HEK293 (cell line): ENCODE measurements at regions not wholly inside any gene's neighbourhood (a gene's known extent, or its start where the extent isn't known, plus 50 kb on each side); places are given as distances from the start of the nearest gene placed in this dataset.

Experiments used
- CTCF ChIA-PET: fragments of 350-600 bp; formaldehyde crosslinking; extraction: SDS; loops from one replicate; lab custom pipeline; 2021; ENCODE audit warnings: antibody characterized with exemption; lab: Yijun Ruan, JAX
- POLR2A ChIA-PET: fragments of 300-600 bp; formaldehyde crosslinking; extraction: SDS; loops from one replicate; lab custom pipeline; 2020; ENCODE audit warnings: antibody characterized with exemption, inconsistent platforms; lab: Yijun Ruan, JAX
- H3K27ac ChIP-seq: fragments of 200-500 bp; sonication (Bioruptor generic); 2 replicates; pipeline ENCODE4 v1.5.1; 2014; ENCODE audit warnings: low read depth, low read length, control low read depth, inconsistent platforms; ENCODE audit errors: extremely low read depth
- H3K36me3 ChIP-seq, 2 experiments: fragments of 200-500 bp in 1 of 2; sonication (Bioruptor generic) in 1 of 2; 1 replicate in 1 of 2; 2 replicates in 1 of 2; pipeline ENCODE4 v1.5.1; 2014 to 2017; ENCODE audit warnings: inconsistent platforms in 2 of 2, low read length in 2 of 2; ENCODE audit not compliant: control insufficient read depth in 2 of 2, insufficient read depth in 1 of 2
- H3K4me1 ChIP-seq: fragments of 200-500 bp; sonication (Bioruptor generic); 2 replicates; pipeline ENCODE4 v1.5.1; 2014; ENCODE audit warnings: mild to moderate bottlenecking, low read length, inconsistent platforms; ENCODE audit not compliant: control insufficient read depth, insufficient read depth
- H3K4me3 ChIP-seq: 2 replicates; pipeline ENCODE4 v1.5.1; 2011; ENCODE audit warnings: low read depth, mild to moderate bottlenecking, control low read depth, low read length, moderate library complexity
- H3K9me3 ChIP-seq: fragments of 200-500 bp; sonication (Bioruptor generic); 2 replicates; pipeline ENCODE4 v1.5.1; 2014; ENCODE audit warnings: low read depth, low read length, inconsistent platforms; ENCODE audit not compliant: control insufficient read depth, insufficient read depth
- BCL11A ChIP-seq: fragments of 450-650 bp; formaldehyde crosslinking; IDR thresholded peaks from 2 replicates; pipeline ENCODE4 v1.5.1; 2016; ENCODE audit warnings: low read depth, missing biosample characterization, missing genetic modification characterization
- GFI1B ChIP-seq: fragments of 450-650 bp; formaldehyde crosslinking; IDR thresholded peaks from 2 replicates; pipeline ENCODE4 v1.5.1; 2016; ENCODE audit warnings: missing biosample characterization, missing genetic modification characterization
- KLF10 ChIP-seq: fragments of 450-650 bp; IDR thresholded peaks from 2 replicates; pipeline ENCODE4 v1.5.1; 2018; ENCODE audit warnings: missing biosample characterization, mild to moderate bottlenecking, missing genetic modification characterization
- KLF16 ChIP-seq: fragments of 450-650 bp; formaldehyde crosslinking; IDR thresholded peaks from 2 replicates; pipeline ENCODE4 v1.5.1; 2017; ENCODE audit warnings: missing biosample characterization, missing genetic modification characterization
- TRIM28 ChIP-seq: IDR thresholded peaks from 2 replicates; pipeline ENCODE4 v1.6.1; 2011; ENCODE audit warnings: low read length, control low read depth, borderline replicate concordance
- ZFP41 ChIP-seq: fragments of 450-650 bp; formaldehyde crosslinking; IDR thresholded peaks from 2 replicates; pipeline ENCODE4 v1.5.1; 2016; ENCODE audit warnings: missing biosample characterization, missing genetic modification characterization, borderline replicate concordance
- ZNF114 ChIP-seq: fragments of 450-650 bp; formaldehyde crosslinking; IDR thresholded peaks from 2 replicates; pipeline ENCODE4 v1.5.0; 2017; ENCODE audit warnings: missing biosample characterization, missing genetic modification characterization
- ZNF121 ChIP-seq: fragments of 450-650 bp; formaldehyde crosslinking; IDR thresholded peaks from 2 replicates; pipeline ENCODE4 v1.5.1; 2016; ENCODE audit warnings: missing biosample characterization, missing genetic modification characterization
- ZNF146 ChIP-seq: fragments of 450-650 bp; formaldehyde crosslinking; IDR thresholded peaks from 2 replicates; pipeline ENCODE4 v1.5.1; 2016; ENCODE audit warnings: missing biosample characterization, missing genetic modification characterization
- ZNF16 ChIP-seq: fragments of 450-650 bp; formaldehyde crosslinking; IDR thresholded peaks from 2 replicates; pipeline ENCODE4 v1.5.1; 2016; ENCODE audit warnings: low read depth, missing biosample characterization, missing genetic modification characterization
- ZNF184 ChIP-seq: fragments of 450-650 bp; IDR thresholded peaks from 2 replicates; pipeline ENCODE4 v1.5.1; 2018; ENCODE audit warnings: missing biosample characterization, mild to moderate bottlenecking, missing genetic modification characterization
- ZNF223 ChIP-seq: fragments of 450-650 bp; formaldehyde crosslinking; IDR thresholded peaks from 2 replicates; pipeline ENCODE4 v1.5.1; 2016; ENCODE audit warnings: missing biosample characterization, missing genetic modification characterization
- ZNF416 ChIP-seq: fragments of 450-650 bp; formaldehyde crosslinking; IDR thresholded peaks from 2 replicates; pipeline ENCODE4 v1.5.1; 2016; ENCODE audit warnings: missing biosample characterization, missing genetic modification characterization
- ZNF501 ChIP-seq: fragments of 450-650 bp; formaldehyde crosslinking; IDR thresholded peaks from 2 replicates; pipeline ENCODE4 v1.5.1; 2016; ENCODE audit warnings: missing biosample characterization, missing genetic modification characterization
- ZNF514 ChIP-seq: fragments of 450-650 bp; formaldehyde crosslinking; IDR thresholded peaks from 2 replicates; pipeline ENCODE4 v1.5.1; 2016; ENCODE audit warnings: missing biosample characterization, missing genetic modification characterization
- ZNF629 ChIP-seq: fragments of 450-650 bp; formaldehyde crosslinking; IDR thresholded peaks from 2 replicates; pipeline ENCODE4 v1.5.1; 2017; ENCODE audit warnings: missing biosample characterization, missing genetic modification characterization
- ZNF660 ChIP-seq: fragments of 450-650 bp; IDR thresholded peaks from 2 replicates; pipeline ENCODE4 v1.5.1; 2018; ENCODE audit warnings: missing biosample characterization, mild to moderate bottlenecking, missing genetic modification characterization
- ZNF76 ChIP-seq: fragments of 450-650 bp; formaldehyde crosslinking; IDR thresholded peaks from 2 replicates; pipeline ENCODE4; 2016; ENCODE audit warnings: low read depth, missing biosample characterization, missing genetic modification characterization, borderline replicate concordance
- ZSCAN16 ChIP-seq: fragments of 450-650 bp; formaldehyde crosslinking; IDR thresholded peaks from 2 replicates; pipeline ENCODE4 v1.5.1; 2016; ENCODE audit warnings: missing biosample characterization, missing genetic modification characterization
- ZXDB ChIP-seq: fragments of 450-650 bp; formaldehyde crosslinking; IDR thresholded peaks from 2 replicates; pipeline ENCODE4 v1.5.1; 2016; ENCODE audit warnings: missing biosample characterization, missing genetic modification characterization
- TF ChIP-seq, protein P1 (sequence below): fragments of 450-650 bp; formaldehyde crosslinking; IDR thresholded peaks from 2 replicates; pipeline ENCODE4 v1.5.1; 2017; ENCODE audit warnings: missing biosample characterization, mild to moderate bottlenecking, missing genetic modification characterization, moderate library complexity
- TF ChIP-seq, protein P2 (sequence below): fragments of 450-650 bp; formaldehyde crosslinking; IDR thresholded peaks from 2 replicates; pipeline ENCODE4 v1.5.1; 2016; ENCODE audit warnings: missing biosample characterization, missing genetic modification characterization, low read depth
- TF ChIP-seq, protein P3 (sequence below): fragments of 450-650 bp; formaldehyde crosslinking; IDR thresholded peaks from 2 replicates; pipeline ENCODE4 v1.5.1; 2017; ENCODE audit warnings: missing biosample characterization, missing genetic modification characterization
- TF ChIP-seq, protein P4 (sequence below): fragments of 450-650 bp; formaldehyde crosslinking; IDR thresholded peaks from 2 replicates; pipeline ENCODE4 v1.5.1; 2016; ENCODE audit warnings: missing biosample characterization, missing genetic modification characterization, borderline replicate concordance
- TF ChIP-seq, protein P5 (sequence below): fragments of 450-650 bp; formaldehyde crosslinking; IDR thresholded peaks from 2 replicates; pipeline ENCODE4 v1.5.1; 2016; ENCODE audit warnings: missing biosample characterization, missing genetic modification characterization

DNA sequence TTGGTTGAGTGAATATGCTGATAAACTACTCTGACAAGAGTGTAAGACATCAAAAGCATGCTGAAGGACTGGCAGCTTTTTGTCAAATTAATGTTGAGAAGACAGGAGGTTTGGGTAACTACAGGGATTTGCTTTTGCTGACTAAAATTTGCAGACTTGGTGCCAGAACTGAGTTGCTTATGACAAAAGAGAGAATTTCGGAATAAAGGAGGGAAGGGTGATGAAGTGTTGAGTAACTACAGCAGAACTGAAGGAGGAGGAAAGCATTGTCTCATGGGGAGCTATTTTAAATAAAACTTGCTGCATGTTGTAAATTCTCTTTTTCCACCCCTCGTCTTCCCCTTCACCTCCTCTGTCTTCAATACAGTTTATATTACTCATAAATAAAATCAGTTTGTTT lies 296.1 kb downstream of the YTHDC2 start:
- Histone ChIP-seq H3K27ac (no peak overlapping the region), H3K9me3 (no peaks in the 10 kb centered on the region), H3K4me3 (no peak overlapping the region), H3K36me3 (no peaks in the 10 kb centered on the region), H3K4me1 (no peaks in the 10 kb centered on the region)
- ChIA-PET POLR2A (no interaction called here), CTCF (interaction anchor here (1.2 kb wide), 1 partner anchor 198 kb away, joined by 4 read pairs; no protein-coding TSS in a partner anchor)
- TF ChIP-seq BCL11A (no peak), ZNF223 (tag by site-specific recombination) (no peak), ZNF629 (no peak), ZNF501 (tag by site-specific recombination) (no peak), ZNF76 (tag by site-specific recombination) (no peak), GFI1B (no peak), ZNF416 (tag by site-specific recombination) (no peak)
- TF ChIP-seq, protein P1, sequence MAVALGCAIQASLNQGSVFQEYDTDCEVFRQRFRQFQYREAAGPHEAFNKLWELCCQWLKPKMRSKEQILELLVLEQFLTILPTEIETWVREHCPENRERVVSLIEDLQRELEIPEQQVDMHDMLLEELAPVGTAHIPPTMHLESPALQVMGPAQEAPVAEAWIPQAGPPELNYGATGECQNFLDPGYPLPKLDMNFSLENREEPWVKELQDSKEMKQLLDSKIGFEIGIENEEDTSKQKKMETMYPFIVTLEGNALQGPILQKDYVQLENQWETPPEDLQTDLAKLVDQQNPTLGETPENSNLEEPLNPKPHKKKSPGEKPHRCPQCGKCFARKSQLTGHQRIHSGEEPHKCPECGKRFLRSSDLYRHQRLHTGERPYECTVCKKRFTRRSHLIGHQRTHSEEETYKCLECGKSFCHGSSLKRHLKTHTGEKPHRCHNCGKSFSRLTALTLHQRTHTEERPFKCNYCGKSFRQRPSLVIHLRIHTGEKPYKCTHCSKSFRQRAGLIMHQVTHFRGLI: no peak
- TF ChIP-seq, protein P2, sequence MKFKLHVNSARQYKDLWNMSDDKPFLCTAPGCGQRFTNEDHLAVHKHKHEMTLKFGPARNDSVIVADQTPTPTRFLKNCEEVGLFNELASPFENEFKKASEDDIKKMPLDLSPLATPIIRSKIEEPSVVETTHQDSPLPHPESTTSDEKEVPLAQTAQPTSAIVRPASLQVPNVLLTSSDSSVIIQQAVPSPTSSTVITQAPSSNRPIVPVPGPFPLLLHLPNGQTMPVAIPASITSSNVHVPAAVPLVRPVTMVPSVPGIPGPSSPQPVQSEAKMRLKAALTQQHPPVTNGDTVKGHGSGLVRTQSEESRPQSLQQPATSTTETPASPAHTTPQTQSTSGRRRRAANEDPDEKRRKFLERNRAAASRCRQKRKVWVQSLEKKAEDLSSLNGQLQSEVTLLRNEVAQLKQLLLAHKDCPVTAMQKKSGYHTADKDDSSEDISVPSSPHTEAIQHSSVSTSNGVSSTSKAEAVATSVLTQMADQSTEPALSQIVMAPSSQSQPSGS (tag by site-specific recombination): no peak
- TF ChIP-seq, protein P3, sequence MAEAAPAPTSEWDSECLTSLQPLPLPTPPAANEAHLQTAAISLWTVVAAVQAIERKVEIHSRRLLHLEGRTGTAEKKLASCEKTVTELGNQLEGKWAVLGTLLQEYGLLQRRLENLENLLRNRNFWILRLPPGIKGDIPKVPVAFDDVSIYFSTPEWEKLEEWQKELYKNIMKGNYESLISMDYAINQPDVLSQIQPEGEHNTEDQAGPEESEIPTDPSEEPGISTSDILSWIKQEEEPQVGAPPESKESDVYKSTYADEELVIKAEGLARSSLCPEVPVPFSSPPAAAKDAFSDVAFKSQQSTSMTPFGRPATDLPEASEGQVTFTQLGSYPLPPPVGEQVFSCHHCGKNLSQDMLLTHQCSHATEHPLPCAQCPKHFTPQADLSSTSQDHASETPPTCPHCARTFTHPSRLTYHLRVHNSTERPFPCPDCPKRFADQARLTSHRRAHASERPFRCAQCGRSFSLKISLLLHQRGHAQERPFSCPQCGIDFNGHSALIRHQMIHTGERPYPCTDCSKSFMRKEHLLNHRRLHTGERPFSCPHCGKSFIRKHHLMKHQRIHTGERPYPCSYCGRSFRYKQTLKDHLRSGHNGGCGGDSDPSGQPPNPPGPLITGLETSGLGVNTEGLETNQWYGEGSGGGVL (tag by site-specific recombination): no peak
- TF ChIP-seq, protein P4, sequence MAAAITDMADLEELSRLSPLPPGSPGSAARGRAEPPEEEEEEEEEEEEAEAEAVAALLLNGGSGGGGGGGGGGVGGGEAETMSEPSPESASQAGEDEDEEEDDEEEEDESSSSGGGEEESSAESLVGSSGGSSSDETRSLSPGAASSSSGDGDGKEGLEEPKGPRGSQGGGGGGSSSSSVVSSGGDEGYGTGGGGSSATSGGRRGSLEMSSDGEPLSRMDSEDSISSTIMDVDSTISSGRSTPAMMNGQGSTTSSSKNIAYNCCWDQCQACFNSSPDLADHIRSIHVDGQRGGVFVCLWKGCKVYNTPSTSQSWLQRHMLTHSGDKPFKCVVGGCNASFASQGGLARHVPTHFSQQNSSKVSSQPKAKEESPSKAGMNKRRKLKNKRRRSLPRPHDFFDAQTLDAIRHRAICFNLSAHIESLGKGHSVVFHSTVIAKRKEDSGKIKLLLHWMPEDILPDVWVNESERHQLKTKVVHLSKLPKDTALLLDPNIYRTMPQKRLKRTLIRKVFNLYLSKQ (tag by site-specific recombination): no peak

DNA sequence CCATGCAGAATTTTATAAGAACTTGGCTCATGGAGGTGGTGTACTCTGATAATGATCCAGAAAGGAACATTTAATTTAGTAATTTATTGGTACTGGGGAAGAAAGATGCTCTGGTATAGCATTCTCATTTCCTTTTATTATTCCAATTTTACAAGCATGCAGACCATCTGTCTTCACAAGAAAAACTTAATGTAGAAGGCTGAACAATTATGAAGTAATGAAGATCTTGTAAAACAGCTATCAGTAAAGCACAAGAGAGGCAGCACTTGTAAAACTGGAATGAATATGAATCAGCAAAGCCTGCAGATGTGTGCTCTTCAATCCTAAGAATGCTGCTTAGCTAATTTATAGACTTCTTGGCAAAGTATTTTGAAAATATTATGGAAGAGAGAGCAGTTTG lies 300.0 kb downstream of the YTHDC2 start:
- POLR2A ChIA-PET: no interaction called here
- CTCF ChIA-PET: interaction anchor here (1.1 kb wide), 1 partner anchor 13 kb away, joined by 4 read pairs; no protein-coding TSS in a partner anchor
- Histone ChIP-seq H3K9me3 (no peaks in the 10 kb centered on the region), H3K4me3 (no peak overlapping the region), H3K27ac (no peak overlapping the region), H3K4me1 (no peaks in the 10 kb centered on the region), H3K36me3 (no peaks in the 10 kb centered on the region)
- TF ChIP-seq ZNF16 (tag by site-specific recombination) (no peak), ZNF121 (tag by site-specific recombination) (no peak), ZSCAN16 (tag by site-specific recombination) (no peak), ZNF660 (tag by site-specific recombination) (no peak), ZNF514 (tag by site-specific recombination) (no peak), ZNF114 (tag by site-specific recombination) (no peak), TRIM28 (no peak), ZNF146 (tag by site-specific recombination) (no peak), ZNF184 (tag by site-specific recombination) (no peak), KLF16 (tag by site-specific recombination) (no peak), ZXDB (no peak), ZFP41 (tag by site-specific recombination) (no peak), KLF10 (tag by site-specific recombination) (no peak)
- TF ChIP-seq, protein P5, sequence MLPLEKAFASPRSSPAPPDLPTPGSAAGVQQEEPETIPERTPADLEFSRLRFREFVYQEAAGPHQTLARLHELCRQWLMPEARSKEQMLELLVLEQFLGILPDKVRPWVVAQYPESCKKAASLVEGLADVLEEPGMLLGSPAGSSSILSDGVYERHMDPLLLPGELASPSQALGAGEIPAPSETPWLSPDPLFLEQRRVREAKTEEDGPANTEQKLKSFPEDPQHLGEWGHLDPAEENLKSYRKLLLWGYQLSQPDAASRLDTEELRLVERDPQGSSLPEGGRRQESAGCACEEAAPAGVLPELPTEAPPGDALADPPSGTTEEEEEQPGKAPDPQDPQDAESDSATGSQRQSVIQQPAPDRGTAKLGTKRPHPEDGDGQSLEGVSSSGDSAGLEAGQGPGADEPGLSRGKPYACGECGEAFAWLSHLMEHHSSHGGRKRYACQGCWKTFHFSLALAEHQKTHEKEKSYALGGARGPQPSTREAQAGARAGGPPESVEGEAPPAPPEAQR: no peak
